AG09309 (cell line): ENCODE measurements at regions not wholly inside any gene's neighbourhood (a gene's known extent, or its start where the extent isn't known, plus 50 kb on each side); places are given as distances from the start of the nearest gene placed in this dataset.
A peak's percentile ranks its signal among the peaks of the same experiment; 100 is the strongest.

Experiments
- DNase-seq: peaks from one replicate; pipeline ENCODE4 v3.0.0-alpha.2; 2010; ENCODE audit warnings: low read depth
- H3K4me3 ChIP-seq: 2 replicates; pipeline ENCODE4 v1.5.1; 2011; ENCODE audit warnings: mild to moderate bottlenecking, low read depth, low read length, moderate library complexity; ENCODE audit not compliant: control insufficient read depth
- TF ChIP-seq, protein P1 (sequence below): IDR thresholded peaks from 2 replicates; pipeline ENCODE4 v1.5.1; 2011; ENCODE audit warnings: mild to moderate bottlenecking, low read depth, low read length, inconsistent platforms; ENCODE audit not compliant: insufficient read depth, control insufficient read depth; ENCODE audit errors: missing control alignments

DNA sequence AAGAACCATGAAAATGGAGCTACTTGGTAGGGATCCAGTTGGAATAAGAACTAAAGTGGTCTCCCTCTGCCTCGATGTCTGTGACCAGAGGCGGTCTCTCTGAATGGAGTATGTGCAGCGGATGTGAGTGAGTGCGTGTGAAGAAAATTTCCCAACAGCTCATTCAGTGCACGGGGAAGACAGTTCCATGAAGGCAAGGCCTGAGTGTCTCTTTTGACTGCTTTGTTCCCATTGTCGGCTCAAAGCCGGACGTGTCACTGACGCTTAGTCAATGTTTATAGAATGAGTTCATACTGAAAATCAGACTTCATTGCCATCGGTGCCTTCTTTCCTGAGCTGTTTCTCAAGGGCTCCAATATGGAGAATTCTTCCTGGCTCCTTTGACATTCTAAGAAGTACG is 55.3 kb upstream of the GRB10 start:
- DNase-seq, result peak; percentile 35
- H3K4me3 ChIP-seq, result no peak overlapping the region
- TF ChIP-seq, protein P1, sequence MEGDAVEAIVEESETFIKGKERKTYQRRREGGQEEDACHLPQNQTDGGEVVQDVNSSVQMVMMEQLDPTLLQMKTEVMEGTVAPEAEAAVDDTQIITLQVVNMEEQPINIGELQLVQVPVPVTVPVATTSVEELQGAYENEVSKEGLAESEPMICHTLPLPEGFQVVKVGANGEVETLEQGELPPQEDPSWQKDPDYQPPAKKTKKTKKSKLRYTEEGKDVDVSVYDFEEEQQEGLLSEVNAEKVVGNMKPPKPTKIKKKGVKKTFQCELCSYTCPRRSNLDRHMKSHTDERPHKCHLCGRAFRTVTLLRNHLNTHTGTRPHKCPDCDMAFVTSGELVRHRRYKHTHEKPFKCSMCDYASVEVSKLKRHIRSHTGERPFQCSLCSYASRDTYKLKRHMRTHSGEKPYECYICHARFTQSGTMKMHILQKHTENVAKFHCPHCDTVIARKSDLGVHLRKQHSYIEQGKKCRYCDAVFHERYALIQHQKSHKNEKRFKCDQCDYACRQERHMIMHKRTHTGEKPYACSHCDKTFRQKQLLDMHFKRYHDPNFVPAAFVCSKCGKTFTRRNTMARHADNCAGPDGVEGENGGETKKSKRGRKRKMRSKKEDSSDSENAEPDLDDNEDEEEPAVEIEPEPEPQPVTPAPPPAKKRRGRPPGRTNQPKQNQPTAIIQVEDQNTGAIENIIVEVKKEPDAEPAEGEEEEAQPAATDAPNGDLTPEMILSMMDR, result no peak

DNA sequence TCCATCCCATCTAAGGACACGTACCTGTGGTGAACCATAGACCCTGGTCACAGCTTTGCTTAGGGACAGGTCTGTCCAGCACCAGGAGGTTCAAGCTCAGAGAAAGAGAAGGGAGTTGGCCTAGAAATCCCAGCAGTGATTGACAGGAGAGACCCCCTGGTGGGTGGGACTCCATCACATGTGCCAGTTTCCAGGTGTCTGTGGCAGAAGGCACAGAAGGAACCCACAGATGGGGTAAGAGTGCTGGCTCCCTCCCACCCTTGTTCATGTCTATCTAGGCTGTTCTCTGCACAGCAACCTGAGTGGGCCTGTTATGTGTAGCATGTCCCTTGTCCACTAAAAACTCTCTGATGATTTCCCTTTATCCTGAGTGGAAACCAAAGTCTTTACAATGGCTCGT is 54.0 kb upstream of the GRB10 start:
- no peak for DNase-seq
- TF ChIP-seq, protein P1, result no peak
- H3K4me3 ChIP-seq, result no peak overlapping the region

DNA sequence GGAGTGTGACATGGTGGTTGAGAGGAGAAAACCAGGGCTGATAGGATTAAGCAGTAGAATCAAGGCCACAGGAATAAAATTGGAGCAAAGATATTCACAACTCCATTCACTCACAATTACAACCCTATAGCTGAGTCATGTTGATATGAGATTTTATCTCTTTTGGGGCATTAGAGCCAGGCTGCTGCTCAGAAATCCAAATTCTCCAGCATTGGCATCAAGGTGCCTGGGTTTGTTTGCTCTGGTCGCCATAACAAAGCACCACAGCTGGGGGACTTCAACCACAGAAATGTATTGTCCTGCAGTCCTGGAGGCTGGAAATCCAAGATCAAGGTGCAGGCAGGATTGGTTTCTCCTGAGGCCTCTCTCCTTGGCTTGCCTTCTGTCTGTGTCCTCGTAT is 52.5 kb upstream of the GRB10 start:
- no peak overlapping the region for H3K4me3 ChIP-seq
- DNase-seq, result no peak
- TF ChIP-seq, protein P1, result no peak

DNA sequence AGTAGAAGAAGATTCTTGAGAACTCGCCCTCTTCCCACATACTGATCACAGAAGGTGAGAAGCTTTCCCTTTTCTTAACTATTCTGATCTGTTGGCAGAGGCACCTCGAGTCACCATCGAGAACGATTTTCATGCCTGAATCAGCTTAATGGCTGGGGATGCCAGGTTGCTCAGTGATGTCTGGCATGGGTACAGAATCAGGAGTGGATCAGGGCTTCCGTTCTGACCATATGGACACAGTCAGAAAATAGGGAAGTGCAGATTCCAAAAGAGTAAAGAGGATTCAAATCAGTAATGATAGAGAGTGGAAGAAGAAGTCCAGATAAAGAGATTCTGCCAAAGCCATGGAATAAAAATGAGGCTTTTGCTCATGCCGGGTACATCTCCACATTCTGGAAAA is 52.0 kb upstream of the GRB10 start:
- no peak for DNase-seq
- no peak overlapping the region for H3K4me3 ChIP-seq
- TF ChIP-seq, protein P1, result no peak

DNA sequence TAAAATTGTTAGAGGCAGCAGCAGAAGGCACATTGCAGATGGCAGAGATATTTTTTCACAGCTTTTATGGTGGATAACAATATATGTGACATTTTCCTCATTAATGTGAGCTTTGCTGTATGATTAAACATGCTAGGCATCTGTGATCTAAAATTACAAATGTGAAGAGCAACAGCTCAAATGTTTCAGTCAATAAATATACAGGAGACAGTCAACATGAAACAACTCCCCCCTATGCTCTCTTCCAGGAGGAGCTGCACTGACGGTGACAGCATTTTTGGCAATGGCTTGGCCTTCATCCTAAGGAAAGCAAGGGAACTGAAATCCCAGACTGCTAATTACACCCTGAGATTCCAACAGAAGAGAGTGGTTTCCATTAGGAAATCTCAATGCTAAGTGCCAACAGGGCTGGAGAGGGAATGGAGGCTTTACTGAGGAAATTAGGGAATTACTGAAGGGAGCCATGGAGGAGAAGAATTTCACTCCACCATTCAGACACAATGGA is 51.4 kb upstream of the GRB10 start:
- TF ChIP-seq, protein P1, result no peak
- H3K4me3 ChIP-seq, result no peak overlapping the region
- DNase-seq, result no peak

DNA sequence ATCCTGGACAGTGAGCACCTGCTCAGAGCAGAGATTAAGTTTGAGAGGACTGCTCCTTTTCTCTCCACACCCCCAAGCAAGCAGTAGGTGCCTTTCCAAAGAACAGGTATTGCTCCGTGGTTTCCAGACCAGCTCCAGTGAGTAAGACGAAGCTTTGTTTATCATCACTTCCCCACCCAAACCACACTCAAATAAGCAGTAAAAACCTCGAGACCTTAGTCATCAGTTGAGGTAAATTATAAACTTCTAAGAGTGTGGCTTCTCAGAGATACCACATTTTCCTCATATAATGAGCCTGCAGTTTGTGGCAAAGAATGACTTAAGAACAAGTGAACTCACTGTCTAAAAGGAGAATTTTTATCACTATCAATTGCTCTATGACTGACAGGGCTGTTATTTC is 50.0 kb upstream of the GRB10 start:
- TF ChIP-seq, protein P1, result no peak
- peak; percentile 11 for DNase-seq
- no peak overlapping the region for H3K4me3 ChIP-seq
